HG03066 (cell line): ENCODE measurements at regions not wholly inside any gene's neighbourhood (a gene's known extent, or its start where the extent isn't known, plus 50 kb on each side); places are given as distances from the start of the nearest gene placed in this dataset.

Experiments
- ATAC-seq: cut with Tn5 transposase; IDR thresholded peaks from one replicate; pipeline ENCODE4 v1.9.1; 2021; ENCODE audit warnings: low read depth; ENCODE audit not compliant: unreplicated experiment

DNA sequence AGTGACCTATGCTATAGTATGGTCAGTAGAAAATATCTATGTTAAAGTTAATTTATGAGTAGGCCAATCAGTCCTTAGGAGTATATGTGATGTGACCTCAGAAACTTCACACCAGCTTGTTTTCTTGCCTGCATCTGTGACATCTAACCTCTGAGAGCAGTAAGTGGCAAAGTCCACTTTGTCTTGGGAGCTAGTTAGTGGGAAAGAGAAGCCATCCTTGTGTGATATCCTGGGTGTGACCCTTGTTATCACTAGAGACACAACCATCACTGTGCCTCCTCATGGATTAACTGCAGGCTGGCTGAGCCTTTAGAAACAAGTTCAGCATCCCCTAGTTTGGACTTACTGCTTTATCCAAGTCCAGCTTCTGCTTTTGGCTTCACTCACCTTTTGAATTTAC, 170.6 kb upstream of the STXBP6 start:
- ATAC-seq: no peak

DNA sequence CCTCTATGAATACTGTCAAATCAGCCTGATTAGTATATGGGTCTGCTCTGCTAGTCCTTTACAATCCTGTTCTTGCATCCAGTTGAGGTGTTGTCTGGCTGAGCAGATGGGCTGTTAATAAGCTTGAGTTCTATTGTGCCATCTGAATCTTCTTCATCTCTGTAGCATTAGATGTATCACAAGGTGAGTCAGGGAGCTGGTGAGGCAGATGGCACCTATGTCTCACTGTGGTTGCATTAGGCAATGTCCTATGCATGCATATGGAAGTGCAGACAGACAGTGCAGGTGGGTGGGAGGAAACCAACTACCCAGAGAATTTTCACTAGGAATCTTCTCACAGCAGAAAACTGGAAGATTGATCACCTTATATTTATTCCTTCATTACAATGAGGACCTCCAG, 165.7 kb upstream of the STXBP6 start:
- no peak for ATAC-seq

DNA sequence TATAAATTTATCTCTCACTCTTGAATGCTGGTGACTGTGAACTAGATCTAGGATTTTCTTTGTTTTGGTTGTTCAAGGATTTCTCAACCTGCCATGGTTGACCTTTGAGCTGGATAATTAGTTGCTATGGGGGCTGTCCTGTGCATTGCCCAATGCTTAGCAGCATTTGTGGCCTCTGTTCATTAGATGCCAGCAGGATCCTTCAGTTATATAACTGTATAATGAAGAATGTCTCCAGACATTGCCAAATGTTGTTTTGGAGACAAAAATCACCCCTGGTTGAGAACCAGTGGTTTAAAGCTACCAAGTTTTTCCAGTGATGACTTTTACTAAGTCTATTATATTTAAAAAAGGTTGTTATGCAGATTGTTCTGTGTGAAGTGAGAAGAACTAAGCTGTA, 147.9 kb upstream of the STXBP6 start:
- no peak for ATAC-seq

DNA sequence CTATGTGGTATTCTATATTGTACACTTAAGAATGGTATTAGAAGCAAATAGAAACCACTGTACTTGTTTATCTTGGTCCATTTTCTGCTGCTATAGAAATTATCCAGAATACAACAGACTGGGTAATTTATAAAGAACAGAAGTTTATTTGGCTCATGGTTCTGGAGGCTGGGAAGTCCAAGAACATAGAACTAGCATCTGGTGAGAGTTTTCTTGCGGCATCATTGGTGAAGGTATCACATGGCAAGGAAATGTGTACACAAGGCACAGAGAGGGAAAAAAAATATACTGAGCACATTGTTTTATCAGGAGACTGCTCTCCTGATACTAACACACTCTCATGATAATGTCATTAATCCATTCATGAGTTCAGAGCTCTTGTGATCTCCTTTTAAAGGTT, 130.3 kb upstream of the STXBP6 start:
- ATAC-seq: no peak

DNA sequence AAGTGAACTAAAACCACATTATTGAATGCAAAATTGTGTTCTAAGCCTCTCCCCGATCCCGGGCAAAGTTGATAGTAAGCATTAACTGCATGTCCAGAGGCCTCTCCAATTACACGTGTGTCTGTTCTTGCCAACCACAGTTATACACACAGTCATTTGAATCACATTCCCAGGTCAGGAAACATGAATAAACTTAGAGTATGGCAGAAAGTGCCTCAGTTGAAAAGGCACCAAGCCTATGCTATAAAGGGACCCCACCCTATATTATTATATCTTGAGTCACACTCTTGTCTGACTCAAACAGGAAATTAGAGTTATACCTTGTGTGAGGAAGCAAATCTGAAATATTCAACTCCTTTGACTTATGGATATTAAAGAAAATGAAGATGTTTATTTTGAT, 128.3 kb upstream of the STXBP6 start:
- ATAC-seq: no peak

DNA sequence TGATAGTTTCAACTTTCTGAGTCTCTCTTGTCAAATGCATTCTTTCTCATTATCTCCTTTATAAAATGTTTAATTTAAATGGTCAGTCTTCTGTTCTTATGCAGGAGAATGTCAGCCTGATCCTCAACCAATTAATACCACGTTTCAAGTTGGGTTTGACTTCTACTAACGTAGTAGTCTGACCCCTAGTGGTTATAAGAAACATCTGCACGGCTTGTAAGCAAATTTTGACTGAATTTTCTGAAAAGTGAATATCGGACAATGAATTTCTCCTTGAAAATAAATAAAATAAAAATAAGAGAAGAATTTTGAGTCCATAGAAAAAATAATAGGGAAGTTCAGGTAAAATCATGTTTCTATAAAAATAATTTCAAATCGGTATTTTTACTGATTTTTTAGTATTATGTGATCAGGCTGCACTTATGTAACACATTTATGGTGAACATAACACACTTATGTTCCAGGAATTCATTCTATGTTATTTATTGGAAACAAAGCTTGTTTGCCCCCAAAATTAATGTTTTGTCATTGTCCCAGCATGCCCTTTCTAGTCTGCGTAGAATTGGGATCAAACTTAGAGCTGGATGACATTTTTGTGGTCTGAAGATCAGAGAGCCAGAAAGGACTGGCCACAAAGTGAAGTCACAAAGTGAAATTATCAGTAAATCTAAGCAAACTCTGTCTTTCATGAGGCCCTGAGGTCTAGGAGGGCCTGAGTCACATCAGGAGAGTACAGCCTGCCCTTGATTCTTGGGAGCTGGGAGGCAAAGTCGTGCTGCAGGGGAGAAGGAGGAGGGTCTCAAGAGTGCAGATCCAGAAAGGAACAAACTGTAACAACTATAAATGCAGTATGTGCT, 101.2 kb upstream of the STXBP6 start:
- ATAC-seq: no peak

DNA sequence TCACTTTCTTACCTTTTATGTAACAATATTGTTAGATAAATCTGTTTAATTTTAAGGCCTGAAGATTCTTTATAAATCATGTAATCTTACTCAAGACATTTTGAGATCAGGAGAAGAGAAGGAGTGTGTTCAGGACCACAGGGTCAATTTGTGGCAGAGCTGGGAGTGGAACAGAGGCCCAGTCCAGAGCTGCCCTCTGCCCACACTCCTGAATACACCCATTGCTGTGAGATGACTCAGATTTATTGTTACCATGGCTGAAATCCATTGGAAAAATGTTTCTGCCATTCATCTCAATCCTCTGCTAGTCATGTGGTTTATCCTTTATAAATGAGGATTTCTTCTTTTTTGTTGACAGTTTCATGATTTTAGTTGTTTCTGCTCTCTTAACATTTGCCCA, 100.5 kb upstream of the STXBP6 start:
- ATAC-seq: no peak

DNA sequence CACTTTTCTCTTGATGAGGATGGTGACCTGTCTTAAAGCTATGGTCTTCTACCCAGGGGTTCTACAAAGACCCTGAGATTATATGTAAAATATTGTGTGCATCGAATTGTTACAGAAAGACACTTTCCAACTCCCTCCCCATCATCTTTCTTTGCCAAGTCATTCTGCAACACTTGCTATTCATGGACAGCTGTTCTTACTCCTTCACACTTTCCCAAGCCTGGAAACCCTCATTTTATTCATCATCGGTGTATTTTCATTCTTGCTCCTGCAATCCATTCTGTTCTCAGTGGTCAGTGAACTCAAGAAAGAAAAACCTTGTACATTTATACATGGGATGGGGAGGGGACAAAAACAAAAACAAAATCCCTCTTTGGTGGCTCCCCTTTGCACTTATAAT, 90.5 kb upstream of the STXBP6 start:
- no peak for ATAC-seq

DNA sequence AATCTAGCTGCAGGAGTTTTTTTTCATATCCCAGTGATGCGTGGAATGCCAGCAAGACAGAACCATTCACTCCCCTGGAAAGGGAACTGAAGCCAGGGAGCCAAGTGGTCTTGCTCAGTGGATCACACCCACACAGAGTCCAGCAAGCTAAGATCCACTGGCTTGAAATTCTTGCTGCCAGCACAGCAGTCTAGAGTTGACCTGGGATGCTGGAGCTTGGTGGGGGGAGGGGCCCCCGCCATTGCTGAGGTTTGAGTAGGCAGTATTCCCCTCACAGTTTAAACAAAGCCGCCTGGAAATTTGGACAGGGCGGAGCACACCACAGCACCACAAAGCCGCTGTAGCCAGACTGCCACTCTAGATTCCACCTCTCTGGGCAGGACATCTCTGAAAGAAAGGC, 86.9 kb upstream of the STXBP6 start:
- ATAC-seq: no peak

DNA sequence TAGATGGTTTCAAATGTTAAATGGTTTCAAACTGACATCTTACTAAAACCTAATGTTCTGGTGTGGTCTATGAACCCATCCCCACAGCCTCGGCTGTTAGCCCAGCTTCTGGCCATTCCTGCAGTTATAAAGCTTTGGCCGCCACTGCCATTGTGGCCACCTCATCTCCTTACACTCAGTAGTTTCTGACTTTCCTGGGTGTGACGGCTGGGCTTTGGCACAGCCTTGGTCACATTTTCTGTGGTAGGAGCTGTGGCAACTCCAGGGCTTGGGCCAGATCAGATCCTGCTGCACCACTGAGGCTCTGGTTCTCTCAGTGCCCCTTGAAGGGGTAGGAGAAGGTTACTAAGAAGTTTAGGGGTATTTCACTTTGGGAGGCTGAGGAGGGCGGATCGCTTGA, 84.2 kb upstream of the STXBP6 start:
- ATAC-seq: no peak

DNA sequence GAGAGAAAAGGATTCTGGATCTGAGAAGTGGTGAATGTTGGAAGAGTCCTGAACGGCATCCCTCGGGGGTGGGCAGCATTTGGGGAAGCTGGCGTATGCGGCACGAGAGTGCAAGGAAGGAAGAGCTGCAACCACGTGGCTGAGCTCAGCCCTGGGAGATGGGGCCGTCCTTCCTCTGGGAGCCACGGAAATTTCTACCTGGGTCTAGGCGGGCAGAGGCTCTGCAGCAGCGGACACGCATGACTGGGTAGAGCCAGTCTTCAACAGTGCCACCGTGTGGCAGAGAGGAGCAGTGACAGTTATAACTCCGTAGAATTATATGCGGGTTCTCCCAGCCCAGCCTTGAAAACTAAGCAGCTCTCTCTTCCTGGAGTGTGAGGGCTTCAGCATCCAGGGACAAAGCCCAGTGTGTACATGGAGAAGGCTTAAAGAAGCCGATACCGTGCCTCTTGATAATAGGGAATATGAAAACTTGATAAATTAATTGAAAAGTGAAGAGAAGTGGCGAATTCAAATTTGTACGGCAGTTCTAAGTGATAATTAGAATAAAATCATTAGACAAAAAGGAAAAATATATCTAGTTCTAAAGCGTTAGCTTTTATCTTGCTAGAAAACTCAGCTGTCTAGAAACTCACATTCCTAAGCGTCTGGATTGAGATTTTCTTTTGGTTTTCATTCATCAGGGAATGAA, 82.9 kb upstream of the STXBP6 start:
- peak; percentile 84 for ATAC-seq

DNA sequence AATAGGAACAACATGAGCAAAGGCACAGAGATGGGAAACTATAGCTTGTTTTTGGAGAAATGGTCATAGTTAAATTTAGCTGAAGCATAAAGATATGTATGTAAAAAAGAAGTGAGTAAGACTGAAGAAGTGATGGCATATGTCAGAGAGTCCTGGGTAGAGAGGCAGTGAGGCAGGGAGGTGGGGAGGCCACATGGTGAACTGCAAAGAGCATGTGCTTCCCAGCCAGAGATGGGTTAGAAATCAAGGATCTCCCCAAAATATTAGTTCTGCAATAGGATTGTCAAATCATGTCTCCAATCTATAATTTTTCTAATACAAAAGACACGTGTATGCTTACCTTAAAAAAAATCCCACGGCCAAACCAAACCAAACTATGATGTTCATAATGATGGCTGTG, 82.1 kb upstream of the STXBP6 start:
- ATAC-seq: no peak

DNA sequence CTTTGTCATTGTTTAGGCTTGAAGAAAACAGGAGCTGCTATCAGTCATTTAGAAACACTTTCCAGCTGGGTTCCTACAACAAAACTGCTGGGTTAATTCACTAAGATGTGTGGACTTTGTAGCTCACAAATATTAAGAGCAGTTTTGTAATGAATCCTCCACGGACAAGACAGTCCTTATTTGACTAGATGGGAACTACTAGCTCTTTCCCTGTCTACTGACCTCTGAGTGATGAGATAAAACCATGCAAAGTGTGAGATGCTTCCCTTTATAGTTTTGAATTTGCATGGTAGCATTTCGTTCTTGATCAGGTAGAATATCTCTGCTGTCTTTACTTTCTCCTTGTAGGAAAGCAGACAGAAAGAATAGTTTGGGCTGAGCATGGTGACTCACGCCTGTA, 72.9 kb upstream of the STXBP6 start:
- ATAC-seq: no peak

DNA sequence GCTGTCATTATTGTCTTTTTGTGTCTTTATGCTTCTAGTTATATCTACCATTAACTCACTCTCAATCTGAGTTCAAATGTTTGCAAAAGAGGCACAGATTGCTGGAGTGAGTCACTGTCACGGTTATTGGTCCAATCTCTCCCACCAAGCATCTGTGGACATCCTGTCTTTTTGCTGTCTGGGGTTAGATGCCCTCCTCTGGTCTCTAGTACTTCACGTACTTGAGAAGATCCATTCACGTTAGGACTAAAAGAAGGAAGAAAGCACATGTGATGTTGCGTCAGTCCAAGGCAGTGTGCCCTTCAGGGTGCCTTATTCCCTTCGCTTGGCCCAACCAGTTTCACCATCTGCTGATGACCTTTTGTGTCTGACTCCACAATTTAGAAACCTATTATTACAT, 72.3 kb upstream of the STXBP6 start:
- no peak for ATAC-seq

DNA sequence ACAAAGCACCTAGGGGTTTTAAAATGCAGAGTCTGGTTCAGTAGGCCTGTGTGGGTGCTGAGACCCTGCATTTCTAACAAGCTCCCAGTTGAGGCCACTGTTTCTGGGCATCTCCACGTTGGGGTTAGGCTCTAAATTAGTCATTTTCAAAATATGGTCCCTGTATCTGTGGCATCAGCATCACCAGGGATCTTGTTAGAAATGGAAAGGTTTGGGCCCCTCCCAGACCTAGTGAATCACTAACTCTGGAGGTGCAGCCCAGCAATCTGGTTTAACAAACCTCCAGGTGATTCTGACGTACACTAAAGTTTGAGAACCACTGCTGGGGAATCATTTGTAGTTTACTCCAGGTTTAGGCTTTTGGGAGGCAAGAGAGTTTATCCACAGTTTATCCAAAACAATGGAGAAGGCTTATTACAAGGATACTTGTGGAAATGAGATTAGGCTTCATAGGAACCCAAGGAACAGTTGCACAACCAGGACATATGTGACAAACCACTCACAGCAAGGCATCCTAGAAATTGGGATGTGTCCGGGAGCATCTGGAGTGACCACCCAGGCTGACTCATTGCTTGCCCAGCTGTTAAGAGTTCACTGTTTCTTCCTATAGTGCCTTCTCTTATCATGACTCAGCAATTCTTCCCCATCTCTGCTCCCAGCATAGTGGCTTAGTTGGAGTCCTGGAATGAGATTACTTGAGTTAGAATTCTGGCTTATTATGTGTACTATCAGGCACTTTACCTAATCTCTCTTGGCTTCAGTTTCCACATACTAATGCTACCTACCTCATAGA, 71.6 kb upstream of the STXBP6 start:
- no peak for ATAC-seq

DNA sequence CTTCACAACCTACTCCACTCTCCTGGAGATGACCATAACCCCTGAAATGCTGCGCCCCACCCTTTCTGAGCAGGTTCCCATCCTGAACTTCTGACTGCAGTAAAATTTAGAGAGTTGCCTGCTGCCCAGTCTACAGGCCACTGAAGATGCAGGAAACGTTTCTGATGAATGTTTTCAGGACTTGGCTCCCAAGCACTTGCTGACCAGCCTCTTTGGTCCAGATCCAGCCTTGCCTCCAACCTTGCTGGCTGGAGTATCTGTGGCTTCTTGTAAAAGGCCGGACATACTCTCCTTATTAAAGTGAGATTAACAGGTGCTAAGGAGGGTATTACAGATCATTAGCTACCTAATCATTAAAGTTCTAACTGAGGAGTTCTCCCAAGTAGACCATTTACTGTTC, 70.3 kb upstream of the STXBP6 start:
- no peak for ATAC-seq

DNA sequence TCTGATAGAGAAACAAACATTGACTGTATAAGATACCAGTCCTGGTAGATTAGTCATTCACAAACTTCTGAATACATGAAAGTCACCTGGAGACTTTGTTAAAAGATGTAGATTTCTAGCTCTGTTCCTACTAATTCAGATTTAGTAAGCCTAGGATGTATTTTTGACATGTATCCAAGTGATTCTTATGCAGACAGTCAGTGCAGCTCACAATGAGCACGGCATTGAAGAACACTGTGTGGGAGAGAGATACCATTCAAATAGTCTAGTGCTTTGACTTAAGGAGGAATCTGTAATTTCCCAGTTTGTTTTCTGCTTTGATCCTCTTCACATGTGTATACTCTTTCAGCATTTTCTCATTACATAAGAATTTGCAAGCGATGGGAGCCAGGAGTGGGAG, 68.7 kb upstream of the STXBP6 start:
- ATAC-seq: no peak

DNA sequence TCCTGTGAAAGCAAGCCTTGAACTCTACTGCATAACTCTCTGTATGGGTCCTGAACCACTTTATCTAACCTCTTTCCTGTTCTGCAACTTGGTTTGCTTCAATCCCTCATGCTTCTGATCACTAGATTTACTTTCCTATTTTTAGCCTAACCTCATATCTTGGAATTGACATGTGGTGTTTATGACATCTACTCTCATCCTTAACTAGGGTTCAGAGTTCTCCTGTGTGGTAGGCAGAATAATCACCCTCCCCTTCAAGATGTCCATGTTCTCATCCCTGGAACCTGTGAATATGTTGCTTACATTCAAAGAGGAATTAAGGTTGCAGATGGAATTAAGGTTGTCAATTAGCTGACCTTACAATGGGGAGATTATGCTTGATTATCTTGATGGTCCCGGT, 67.4 kb upstream of the STXBP6 start:
- ATAC-seq: no peak

DNA sequence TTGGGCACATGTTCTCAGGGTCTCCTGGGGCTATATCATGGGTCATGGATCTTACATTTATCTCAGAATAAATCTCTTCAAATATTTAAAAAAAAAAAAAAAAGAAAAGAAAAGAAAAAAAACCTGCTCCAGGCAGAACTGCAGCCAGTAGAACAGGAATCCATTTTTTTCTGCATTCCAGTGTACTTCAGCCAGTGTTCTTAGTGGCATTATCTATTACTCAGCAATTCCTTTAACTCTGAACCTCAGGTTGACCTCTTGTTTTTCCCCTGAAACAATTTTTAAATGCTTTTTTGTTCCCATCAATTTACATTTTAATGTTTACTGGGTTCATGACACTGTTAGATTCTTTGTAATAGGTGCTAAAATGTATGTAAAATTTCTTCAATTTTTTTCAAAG, 66.7 kb upstream of the STXBP6 start:
- no peak for ATAC-seq

DNA sequence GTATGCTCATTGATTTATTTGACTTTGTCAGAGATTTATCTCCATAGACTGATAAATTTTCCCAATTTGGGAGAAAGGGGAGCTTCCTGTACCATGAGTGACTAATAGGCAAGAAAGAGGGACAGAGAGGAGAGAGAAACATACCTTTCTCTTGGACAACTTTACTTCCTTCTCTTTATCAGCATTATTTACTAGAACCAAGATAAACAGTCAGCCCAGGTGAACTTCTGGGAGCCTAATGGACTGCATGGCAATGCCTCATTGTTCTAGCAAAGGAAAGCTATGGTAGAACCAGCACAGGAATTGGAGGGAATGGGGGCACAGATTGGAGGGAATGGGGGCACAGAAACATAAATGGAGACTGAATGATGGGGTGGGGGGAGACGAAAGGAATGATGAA, 63.4 kb upstream of the STXBP6 start:
- no peak for ATAC-seq

DNA sequence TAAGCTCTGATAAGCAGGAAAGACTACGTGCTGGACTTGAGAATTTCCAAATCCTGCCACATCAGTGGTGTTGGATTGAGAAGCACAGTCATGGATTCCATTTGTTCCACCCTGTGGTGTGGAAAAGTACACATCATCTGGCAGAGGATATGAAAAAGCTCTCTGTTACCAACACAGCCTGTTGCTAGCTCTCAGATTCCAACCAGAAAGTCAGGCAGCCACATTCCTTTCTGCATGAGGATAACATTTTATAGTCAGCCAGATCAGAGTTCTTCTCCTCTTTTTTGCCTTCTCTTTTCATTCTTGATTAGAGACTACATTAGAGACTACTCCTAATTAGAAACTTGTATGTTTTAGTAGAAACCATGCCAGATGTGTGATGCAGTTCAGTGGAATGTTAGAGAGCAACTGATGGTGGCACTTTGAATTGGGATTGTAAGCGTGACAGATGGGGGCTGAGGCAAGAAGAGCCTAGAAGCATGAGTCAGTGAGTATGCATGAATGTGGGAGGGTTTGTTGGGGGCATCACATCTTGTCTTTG, 61.2 kb upstream of the STXBP6 start:
- no peak for ATAC-seq
